HG02981 (cell line): ENCODE measurements at regions not wholly inside any gene's neighbourhood (a gene's known extent, or its start where the extent isn't known, plus 50 kb on each side); places are given as distances from the start of the nearest gene placed in this dataset.

Source experiments
- ATAC-seq: cut with Tn5 transposase; IDR thresholded peaks from one replicate; pipeline ENCODE4 v1.9.1; 2021; ENCODE audit warnings: mild to moderate bottlenecking, moderate library complexity; ENCODE audit not compliant: unreplicated experiment

GRCh38 chr1:55578646-55579045 lies 363.5 kb upstream of the USP24 start:
- ATAC-seq: no peak

GRCh38 chr1:55575571-55576279 lies 360.6 kb upstream of the USP24 start:
- no peak for ATAC-seq

GRCh38 chr1:55574691-55575225 lies 359.6 kb upstream of the USP24 start:
- no peak for ATAC-seq

- no peak for ATAC-seq
Observed at GRCh38 chr1:55572878-55573734, 357.9 kb upstream of the USP24 start.

GRCh38 chr1:55571767-55572166 lies 356.6 kb upstream of the USP24 start:
- no peak for ATAC-seq

GRCh38 chr1:55569417-55569816 lies 354.3 kb upstream of the USP24 start:
- ATAC-seq: no peak

- ATAC-seq: no peak
Observed at GRCh38 chr1:55568732-55569131, 353.6 kb upstream of the USP24 start.

GRCh38 chr1:55560266-55560665 lies 345.1 kb upstream of the USP24 start:
- no peak for ATAC-seq

GRCh38 chr1:55559842-55560241 lies 344.7 kb upstream of the USP24 start:
- no peak for ATAC-seq

- no peak for ATAC-seq
Observed at GRCh38 chr1:55559161-55559611, 344.0 kb upstream of the USP24 start.

GRCh38 chr1:55558515-55558914 lies 343.4 kb upstream of the USP24 start:
- ATAC-seq: no peak

- ATAC-seq: no peak
Observed at GRCh38 chr1:55555956-55556725, 341.0 kb upstream of the USP24 start.

GRCh38 chr1:55554611-55555010 lies 339.4 kb upstream of the USP24 start:
- ATAC-seq: no peak

- no peak for ATAC-seq
Observed at GRCh38 chr1:55552636-55553035, 337.5 kb upstream of the USP24 start.

- ATAC-seq: no peak
Observed at GRCh38 chr1:55547405-55547804, 332.2 kb upstream of the USP24 start.

GRCh38 chr1:55546553-55546952 lies 331.4 kb upstream of the USP24 start:
- ATAC-seq: no peak

GRCh38 chr1:55544826-55545225 lies 329.7 kb upstream of the USP24 start:
- no peak for ATAC-seq

- ATAC-seq: no peak
Observed at GRCh38 chr1:55542901-55543504, 327.8 kb upstream of the USP24 start.

- no peak for ATAC-seq
Observed at GRCh38 chr1:55541296-55541695, 326.1 kb upstream of the USP24 start.

- no peak for ATAC-seq
Observed at GRCh38 chr1:55539652-55540512, 324.7 kb upstream of the USP24 start.
